T-helper 9 cell (primary cell): ENCODE measurements at regions not wholly inside any gene's neighbourhood (a gene's known extent, or its start where the extent isn't known, plus 50 kb on each side); places are given as distances from the start of the nearest gene placed in this dataset.
"Not testable (repeated sequence)": the region's sequence is repeated elsewhere in the genome, so short reads cannot be mapped to it uniquely, and the experiment has no call there.

Source experiments
- DNase-seq: peaks from one replicate; pipeline ENCODE4 v3.0.0-alpha.2; 2020

DNA sequence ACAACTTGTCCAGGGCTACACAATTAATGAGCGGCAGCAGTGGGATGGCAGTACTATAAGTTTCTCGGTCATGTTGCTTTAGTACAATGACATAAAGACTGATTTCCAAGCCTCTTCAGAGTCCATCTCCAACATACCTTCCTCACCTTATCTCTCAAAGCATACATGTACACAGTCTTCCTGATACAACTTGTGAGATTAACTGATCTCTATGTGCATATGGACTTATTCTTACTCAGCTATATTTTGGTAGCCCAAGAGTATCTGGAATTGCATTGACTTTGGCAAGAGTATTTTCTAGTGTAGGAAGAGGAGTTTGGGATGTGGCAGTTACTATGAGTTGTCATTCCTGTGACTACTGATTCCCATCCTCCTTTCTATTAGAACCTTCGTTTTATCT is 575.0 kb downstream of the EDEM1 start:
- no peak for DNase-seq

DNA sequence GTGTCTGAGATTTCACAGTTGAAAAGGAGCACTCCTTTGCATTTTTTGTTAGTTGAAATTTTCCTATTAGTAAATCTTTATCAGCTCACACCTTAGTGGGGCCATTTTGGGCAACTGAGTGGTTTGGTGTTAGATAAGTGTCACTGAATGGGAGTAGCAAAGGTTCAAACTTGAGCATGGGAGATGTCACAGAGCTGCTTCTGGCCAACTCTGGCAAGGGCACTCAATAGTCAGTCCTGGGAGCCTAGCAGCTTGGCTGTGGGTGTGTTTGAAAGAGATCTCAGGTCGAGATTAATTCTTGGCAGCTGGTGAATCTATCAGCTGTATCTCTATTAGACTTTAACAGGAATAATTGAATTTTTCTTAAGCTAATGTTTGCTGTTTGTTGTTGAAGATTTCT is 579.3 kb downstream of the EDEM1 start:
- no peak for DNase-seq

DNA sequence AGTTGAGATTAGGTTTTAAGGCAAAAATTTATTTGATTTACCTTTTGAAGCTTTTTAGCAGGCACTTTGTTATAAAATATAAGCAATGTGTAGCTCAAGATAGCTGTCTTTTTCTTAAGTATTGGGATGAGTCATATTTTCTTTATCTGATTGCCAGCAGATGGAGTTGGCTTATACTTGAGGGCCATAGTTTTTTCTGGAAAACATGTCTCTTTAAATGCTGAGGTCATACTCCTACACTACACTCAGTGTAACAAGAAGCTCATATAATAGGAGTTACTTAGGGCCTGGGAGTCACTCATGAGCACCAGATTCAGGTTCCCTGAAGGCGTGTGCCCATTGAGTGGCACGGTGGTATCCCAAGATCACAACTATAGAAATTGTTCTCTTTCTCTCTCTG is 579.8 kb downstream of the EDEM1 start:
- DNase-seq = no peak

DNA sequence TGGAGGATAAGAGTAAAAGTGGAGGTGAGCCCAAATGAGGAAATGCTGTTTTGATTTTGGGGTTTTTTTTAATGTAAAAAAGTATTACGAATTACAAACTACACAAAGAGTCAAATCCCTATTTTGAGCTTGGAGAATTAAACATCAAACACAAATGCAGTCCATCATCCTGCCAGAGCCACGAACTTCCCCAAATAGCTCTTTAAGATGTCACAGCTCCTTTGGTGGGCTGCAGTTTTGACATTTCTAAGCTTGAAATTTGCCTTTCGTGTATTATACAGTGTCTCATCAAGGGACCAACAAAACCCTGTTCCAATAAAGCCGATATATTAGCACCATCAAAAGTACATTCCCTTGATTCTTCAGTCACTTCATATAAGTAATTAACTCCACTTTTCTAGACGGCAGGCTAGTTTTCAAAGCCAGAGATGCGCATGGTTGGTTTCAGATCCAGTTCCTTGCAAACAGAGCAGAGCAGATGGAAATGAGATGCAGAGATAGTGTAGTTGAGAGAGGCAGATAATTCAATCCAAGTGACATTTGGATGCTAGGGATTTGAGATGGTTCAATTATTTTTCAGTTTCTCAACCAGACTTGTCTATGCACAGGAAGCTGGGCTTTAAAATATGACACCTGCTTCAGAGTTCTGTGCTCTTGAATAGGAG is 580.9 kb downstream of the EDEM1 start:
- no peak for DNase-seq

DNA sequence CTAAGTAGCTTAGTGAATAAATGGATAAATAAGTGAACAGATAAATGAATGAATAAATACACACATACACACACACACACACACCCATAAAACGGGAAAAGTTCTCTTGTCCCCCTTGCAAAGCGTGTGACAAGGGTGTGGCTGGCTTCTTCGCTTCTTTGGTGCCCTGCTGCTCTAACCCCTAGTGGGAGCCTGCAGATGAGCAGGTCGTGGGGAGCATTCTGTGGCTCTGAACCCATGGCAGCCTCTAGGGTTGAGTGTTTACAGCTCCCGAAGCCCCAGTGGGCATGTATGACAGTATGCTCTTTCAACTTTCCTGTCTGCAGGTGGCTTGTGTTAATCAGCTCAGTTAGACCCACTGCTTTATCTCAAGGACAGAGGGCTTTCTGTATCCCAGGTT is 582.3 kb downstream of the EDEM1 start:
- no peak for DNase-seq

DNA sequence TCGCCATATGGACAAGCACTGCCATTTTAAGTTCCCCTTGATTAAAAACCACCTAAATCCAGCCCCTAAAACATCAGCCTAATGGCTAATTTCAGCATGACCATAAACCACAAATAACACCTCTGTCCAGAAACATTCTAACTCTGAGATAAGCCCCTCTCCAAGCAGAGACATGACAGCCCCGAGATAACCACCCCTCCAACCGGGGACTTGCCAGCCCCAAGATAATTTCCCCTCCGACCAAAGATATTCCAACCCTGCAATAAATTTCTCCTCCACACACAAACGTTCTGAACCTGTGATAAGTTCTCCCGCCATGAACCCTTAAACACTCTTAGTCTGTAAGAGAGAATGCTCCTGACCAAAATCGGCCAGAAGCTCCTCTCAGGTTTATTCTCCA is 586.8 kb downstream of the EDEM1 start:
- DNase-seq = no peak

DNA sequence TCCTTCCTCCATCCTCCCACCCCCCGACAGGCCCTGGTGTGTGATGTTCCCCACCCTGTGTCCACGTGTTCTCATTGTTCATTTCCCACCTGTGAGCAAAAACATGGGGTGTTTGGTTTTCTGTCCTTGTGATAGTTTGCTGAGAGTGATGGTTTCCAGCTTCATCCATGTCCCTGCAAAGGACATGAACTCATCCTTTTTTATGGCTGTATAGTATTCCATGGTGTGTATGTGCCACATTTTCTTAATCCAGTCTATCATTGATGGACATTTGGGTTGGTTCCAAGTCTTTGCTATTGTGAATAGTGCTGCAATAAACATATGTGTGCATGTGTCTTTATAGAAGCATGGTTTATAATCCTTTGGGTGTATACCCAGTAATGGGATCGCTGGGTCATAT is 587.6 kb downstream of the EDEM1 start:
- not testable (repeated sequence) for DNase-seq

DNA sequence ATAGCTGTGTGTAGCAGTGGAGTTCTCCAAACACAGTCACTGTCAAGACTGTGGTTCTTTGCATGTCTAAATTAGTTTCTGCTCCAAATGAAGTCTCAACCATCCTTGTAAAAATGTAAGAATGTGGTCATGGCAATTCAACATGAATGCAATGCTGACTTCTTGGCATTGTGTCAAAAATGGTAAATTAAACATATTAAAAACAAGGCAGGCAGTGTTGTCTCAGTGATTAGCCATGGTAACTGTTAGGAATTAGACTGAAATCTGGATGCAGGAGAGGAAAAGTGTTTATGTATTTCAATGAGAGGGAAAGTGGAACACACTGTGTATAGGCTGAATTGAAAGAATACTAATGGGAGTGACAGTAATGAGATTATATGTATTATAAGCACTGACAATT is 597.2 kb downstream of the EDEM1 start:
- DNase-seq = no peak

DNA sequence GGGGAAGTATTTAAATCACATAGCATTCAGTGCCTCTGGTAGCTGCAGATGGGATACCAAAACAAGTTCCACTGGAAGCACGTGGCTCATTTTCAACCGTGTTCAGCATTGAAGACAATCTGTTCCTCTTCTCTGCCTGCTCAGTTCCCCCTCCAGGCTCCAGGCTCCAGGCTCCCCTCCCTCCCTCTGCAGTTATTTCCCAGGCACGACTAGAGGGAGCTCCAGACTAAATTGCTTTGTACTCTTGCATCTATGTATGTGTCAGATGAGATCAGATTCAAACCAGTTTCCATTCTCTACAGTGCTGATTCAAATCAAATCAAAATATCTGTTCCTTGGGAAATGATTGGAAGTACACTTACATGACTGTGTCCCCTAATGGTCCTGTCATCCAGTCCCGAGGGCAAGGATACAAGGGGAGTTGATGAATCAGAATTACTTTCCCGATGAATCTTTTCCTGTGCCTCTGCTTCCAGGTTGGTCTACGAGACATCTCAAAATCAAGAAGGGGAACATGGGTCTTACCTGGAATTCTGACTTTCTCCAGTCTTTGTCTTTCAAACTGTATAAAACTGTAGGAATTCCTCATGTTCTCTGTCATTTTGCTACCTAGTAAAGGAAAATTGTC is 600.5 kb downstream of the EDEM1 start:
- DNase-seq = no peak

DNA sequence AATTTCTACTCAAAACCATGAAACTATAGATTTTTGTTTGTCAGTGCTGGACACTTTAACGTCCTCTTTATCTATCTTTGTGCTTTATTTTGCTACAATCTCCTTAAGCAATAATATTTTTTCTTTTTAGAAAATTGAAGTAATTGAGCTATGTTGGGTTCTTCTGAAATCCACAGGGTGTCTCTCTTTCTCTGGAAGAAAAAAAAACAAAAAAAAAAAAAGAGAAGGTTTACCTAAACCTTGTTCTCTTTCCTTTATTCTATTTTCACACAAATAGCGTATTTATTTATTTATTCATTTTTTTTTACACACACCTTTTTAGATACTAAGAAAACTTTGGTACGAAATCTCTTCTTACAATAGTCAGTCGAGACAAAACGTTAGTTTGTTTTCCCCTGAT is 601.0 kb downstream of the EDEM1 start:
- no peak for DNase-seq

DNA sequence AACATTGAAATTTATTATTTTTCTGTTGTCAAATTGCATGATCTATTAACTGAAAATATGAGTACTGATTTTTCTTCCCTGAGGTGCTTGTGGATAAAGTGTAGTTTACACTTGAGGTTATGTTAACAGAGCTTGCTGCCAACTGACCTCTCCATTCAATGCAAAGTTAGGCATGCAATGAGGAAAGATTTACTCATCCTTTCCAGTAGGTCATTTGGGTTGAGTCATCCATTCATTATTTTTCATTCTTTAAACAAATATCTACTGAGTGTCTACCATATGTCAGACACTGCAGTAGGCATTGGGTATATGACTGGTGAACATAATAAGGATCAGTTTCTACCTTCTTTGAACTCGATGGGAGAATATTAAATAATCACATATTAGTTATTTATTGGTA is 604.1 kb downstream of the EDEM1 start:
- DNase-seq = no peak

DNA sequence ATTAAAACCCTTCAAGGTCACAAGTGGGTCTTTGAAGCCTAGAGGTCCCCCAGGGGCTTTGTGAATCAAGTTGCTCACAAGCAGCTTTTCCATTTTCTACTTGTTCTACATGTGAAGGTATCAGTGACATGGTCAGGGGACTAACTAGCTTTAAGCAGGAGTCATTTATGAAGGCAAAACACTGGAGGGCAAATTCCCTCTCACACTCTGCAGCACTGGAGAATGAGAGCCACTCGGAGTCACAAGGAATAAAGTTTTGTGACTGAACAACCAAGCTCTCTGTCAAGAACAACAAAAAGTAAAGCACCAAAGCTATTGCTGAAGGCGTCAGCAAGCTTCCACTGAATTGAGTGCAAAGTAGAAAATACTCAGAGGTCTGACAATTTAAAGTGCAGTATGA is 609.0 kb downstream of the EDEM1 start:
- no peak for DNase-seq

DNA sequence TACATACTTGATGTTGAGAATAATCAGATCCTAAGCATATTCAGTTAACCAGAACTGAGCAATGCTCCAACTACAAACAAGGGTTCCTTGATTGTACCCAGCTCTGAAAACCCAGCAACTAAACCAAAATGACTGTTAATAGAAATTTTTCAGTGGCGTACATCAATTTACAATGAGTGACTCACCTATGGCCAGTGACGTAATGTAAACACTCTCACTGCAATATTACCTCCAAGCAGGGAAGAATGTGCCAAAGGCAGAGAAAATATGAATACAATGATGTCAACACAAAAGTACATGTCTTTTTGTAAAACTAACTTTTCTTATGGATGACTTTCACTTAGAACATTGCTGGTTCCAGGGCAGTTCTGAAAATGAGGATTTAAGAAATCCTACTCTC is 611.3 kb downstream of the EDEM1 start:
- DNase-seq = no peak

DNA sequence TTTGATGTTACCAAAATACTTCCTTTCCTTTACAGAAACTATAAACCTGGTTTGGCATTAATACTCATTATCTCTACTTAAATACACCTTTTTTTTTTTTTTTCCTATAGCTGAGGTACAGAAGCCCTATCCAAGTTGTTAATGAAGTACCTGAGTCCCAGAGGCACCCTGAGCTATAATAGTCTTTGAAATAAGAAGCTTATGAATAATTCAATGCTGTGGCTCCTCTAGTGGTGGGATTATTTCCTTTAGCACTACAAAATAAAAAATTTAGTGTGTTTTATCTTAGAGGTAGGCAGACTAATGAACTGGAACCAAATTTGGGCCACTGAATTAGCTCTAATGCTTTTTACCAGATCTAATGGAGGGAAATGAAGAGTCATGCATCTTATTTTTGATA is 611.9 kb downstream of the EDEM1 start:
- DNase-seq = no peak

DNA sequence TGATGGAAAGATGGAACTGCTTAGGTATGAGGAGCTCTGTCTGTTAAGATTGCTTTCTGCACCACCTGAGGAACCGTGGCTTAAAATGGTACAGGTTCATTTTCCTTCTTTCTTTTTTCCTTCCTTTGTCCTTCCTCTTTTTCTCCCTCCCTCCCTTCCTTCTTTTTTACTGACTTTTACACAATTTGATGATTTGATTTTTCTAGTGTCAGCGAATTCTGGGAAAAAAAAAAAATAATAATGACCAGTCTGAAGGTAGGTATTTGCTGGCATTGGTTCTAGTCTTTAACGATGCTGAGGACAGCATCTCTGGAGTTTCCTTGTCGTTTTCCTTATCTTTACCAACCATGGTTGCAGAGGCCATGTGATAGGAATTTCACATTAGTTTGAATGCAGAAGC is 613.5 kb downstream of the EDEM1 start:
- DNase-seq = no peak

DNA sequence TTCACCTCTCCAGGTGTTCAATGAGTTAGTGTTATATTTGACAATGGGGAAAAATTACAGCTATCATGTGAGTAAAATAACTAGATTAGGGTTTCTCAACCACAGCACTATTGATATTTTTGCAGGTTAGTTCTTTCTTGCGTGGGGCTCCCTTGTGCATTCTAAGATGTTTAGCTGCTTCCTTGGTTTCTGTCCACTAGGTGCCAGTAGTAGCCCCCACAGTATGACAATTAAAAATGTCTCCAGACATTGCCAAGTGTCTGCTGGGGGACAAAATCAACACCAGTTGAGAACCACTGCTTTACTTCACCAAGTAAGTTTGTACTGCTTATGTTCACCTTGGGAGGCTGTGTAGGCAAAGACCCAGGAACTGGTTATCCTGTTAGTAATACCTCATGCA is 618.7 kb downstream of the EDEM1 start:
- DNase-seq = no peak

DNA sequence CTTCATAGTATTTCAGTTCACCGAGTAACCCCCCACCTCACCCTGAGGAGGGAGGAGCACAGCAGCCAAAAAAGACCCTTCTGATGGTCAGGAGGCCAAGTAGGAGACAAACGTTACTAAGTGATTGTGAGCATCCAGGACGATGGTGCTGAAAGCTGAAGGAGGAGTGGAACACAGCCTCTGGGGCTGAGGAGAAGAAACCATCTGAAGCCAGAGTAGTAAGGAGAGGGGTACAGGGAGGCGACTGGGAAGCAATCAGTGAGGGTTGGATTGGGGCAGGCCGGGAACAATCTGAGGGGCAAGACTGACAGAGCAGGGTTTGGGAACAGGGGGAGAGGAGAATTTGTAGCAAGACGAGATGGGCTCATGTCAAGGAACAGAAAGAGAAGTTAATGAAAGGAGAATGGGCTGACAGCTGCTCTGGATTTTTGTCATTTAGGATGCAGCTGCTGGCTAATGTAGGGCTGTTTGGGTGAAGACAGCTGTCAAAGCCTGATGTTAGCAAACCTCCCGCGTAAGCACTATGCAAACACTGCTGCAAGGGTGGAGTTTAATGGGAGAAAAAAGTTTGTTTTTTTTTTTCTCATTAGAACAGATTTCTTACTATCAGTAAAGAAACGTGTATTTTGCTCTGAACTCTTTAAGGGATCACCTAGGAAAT is 622.2 kb downstream of the EDEM1 start:
- DNase-seq = no peak

DNA sequence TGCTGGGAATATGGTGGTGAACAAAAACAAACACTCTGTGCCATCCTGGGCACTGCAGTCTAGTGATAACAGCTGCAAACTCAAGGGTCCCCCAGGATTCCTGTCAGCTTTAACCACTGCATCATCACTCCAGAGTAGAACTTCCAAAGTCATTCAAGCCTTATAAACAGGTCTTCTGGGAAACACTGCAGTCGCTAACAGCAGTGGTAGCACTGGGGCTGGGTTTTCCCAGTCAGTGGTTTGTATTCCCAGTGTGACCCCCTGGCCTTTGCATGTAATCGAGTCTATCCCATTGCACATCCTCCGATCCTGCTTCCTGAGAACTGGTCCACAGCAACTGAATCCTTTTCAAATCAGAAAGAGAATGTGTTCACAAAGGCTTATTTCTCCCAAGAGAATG is 623.5 kb downstream of the EDEM1 start:
- no peak for DNase-seq

DNA sequence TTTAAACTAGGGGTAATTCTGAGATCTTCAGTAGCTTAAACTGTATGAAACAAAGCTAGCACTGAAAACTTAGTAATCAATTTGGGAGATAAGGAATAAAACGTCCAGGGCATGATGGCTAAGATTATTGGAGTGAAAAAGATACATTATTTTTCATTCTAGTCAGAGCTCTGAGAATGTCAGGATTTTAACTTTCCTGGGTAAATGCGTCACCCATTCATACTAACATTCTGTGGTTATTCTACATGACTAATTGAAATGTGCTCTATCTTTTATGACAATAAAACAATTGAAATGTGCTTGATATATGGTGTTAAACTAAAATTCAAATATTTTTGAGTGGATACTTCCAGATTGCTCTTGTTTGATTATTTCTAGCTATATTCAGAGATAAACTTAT is 626.0 kb downstream of the EDEM1 start:
- DNase-seq = no peak

DNA sequence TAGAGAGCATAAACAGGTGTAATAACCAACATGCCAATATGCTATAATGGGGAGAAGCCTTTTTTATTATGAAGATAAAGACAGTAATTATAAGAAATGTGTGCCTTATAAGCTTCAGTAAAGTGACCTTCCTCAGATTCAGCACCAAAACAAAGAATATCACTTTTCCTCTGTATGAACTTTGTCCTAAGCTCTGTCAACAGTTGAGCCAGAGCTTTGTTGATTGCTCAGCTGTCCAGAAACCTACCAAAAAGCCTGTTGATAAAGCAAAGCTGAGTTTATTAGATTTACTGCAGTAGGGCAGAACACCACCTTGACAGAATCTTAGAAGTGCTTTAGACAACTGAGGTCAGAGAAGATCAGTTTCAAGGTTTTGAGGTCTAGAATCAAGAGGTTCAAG is 635.3 kb downstream of the EDEM1 start:
- no peak for DNase-seq

DNA sequence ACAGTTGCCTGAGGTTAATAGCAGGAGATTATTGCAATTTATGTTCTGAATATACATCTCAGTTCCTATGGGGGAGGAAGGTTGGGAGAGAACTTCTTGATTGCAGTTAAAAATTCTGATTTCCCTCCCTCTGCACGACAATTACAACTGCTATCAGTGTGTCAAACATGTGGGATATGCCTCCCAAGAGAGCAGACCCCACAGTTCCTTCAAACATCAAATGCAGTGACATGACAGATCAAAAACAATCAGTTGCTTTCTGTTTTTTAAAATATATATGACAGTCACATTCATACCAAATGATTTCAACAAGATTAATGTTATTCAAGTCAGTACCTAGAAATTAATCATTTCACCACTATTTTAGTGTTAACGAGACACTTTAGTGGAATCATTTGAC is 639.0 kb downstream of the EDEM1 start:
- no peak for DNase-seq

DNA sequence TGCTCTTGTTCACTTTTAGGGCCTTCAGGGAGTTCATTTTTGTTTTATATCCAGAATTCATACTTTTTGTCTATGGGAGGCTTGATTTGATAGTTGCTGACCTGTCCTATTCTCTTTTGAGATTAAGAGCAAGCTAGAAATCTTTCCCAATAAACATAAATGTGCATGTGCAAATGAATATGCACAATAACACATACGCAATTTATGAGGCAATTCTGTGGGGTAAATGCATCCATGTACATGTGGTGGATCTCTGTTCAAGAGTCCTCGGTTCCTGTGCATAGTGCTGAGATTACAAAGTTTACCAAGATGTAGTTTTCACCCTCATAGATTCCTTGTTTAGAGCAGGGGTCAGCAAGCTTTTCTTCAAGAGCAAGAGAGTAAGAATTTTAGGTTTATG is 640.7 kb downstream of the EDEM1 start:
- DNase-seq = no peak

DNA sequence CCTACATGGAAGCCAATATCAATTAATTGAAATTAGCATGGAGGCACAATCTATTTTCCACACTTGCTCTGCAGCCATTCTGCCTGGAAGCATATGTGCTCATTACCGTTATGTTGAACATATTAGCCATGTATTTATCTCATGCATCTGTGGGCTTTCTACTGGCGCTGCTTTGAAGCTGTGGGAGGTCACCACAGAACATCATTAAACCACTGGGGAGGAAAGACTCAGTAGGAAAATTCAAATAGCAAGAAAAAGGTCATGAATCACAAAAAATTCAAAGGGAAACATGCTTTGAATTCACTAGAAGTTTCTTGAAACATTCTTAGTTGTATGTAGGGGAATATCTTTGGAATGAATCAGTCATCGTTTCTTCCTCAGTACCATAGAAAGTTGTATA is 652.5 kb downstream of the EDEM1 start:
- no peak for DNase-seq

DNA sequence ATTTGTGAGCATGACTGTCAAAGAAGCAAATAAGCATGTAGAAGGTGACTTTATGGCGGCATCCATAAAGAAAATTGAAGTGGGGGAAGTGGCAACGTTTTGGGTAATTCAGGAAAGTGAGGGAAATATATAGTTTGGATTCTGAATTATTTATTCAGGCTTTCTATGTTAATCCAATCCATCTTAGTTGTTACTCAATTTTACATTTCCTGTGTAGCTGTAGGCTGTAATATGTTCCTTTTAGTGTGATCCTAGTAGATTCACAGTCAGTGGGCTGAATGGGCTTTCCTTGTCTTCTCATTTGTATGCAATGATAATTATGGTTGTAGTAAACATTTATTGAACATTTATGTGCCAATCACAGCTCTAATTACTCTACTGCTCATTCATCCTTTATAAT is 654.1 kb downstream of the EDEM1 start:
- DNase-seq = no peak

DNA sequence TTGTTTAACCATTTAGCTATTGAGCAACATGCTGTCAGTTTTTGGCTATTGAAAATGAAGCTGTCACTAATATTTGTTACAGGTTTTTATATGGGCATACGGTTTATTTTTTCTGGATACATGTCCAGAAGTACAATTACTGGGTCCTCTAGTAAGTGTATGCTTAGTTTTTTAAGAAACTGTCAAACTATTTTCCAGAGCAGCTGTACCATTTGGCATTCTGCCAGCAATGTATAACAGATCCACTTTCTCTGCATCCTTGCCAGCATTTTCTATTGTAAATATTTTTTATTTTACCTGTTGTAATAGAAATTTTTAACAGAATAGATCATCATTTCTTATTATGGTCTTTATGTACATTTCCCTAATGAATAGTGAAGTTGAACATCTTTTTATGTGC is 658.8 kb downstream of the EDEM1 start:
- DNase-seq = no peak
